ENCODE measurements at regions not wholly inside any gene's neighbourhood (a gene's known extent, or its start where the extent isn't known, plus 50 kb on each side); places are given as distances from the start of the nearest gene placed in this dataset.
"Not testable (repeated sequence)": the region's sequence is repeated elsewhere in the genome, so short reads cannot be mapped to it uniquely, and the experiment has no call there.

- not testable (repeated sequence) for H3K36me3 ChIP-seq (ENCODE audit: control insufficient read depth, insufficient read depth, low read length); DNase-seq (ENCODE audit: low read depth); H3K4me3 ChIP-seq (ENCODE audit: low read depth, low read length); H3K27me3 ChIP-seq (ENCODE audit: control insufficient read depth, insufficient read depth, low read length)
Measured at GRCh38 chr2:91658336-91658735, 2966.9 kb downstream of the RPIA start.

DNA sequence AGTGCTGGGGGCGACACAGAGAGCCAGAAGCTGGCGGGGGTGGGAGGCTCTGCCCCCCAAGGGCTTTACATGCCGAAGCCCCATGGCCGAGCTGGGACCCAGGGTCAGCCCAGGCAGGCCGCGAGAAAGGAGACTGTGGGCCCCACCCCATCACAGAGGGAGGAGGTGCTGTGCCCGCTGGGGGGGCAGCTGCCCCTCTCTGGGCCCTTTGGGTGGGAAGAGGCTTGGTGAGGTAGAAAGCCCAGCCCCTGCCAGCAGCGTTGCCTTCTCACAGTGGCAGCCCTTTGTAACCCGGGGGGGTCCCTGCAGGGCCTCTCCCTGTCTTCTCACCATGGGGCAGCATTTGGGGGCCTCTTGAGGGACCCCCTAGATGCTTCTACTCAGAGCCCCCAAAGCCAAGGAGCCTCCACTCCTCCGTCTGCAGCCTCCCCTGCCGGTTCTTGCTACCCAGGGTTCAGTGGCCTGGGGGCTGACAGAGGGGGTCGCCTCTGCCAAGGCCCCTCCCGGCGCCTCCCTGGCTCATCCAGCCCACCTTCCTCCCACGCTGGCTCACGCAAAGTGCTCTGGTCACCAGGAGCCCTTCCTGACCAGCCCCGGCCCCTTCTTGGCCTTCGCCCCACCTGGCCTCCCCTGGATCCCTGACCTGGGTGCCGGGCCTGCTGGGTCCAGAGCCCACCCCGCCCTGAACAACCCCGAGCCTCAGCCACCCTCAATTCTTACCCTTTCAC lies 2967.9 kb downstream of the RPIA start:
- not testable (repeated sequence) for H3K36me3 ChIP-seq (ENCODE audit: control insufficient read depth, insufficient read depth, low read length); H3K27me3 ChIP-seq (ENCODE audit: control insufficient read depth, insufficient read depth, low read length); DNase-seq (ENCODE audit: low read depth)
- H3K4me3 ChIP-seq (ENCODE audit: low read depth, low read length), result peak overlapping the region; percentile 40

GRCh38 chr2:91659917-91660275 lies 2968.4 kb downstream of the RPIA start:
- not testable (repeated sequence) for DNase-seq (ENCODE audit: low read depth)
- peak overlapping the region; percentile 24 for H3K4me3 ChIP-seq (ENCODE audit: low read depth, low read length)

GRCh38 chr2:91667341-91667740 lies 2975.9 kb downstream of the RPIA start:
- not testable (repeated sequence) for H3K36me3 ChIP-seq (ENCODE audit: control insufficient read depth, insufficient read depth, low read length); H3K4me3 ChIP-seq (ENCODE audit: low read depth, low read length); DNase-seq (ENCODE audit: low read depth); H3K27me3 ChIP-seq (ENCODE audit: control insufficient read depth, insufficient read depth, low read length)

More at GRCh38 chr2:91659917-91660275, 2968.4 kb downstream of the RPIA start:
- not testable (repeated sequence) for H3K27me3 ChIP-seq (ENCODE audit: control insufficient read depth, insufficient read depth, low read length); H3K36me3 ChIP-seq (ENCODE audit: control insufficient read depth, insufficient read depth, low read length)

DNA sequence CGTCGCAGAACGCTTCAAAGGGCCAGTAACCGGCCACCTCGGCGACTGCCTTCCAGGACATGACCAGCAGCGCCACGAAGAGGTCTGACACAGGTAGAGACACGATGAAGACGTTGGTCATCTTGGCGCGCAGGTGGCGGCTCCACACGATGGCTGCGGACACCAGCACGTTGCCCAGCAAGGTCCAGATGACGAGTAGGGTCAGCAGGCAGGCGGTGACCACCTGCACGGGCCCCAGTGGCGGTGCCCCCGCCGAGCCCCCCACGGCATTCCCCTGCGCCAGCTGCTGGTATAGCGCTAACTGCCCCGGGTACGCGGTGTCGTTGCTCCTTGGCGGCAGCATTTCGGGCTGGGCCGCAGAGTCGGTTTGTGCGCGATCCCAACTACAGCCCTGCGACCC lies 2994.1 kb downstream of the RPIA start:
- H3K27me3 ChIP-seq (ENCODE audit: control insufficient read depth, insufficient read depth, low read length); DNase-seq (ENCODE audit: low read depth); H3K4me3 ChIP-seq (ENCODE audit: low read depth, low read length); H3K36me3 ChIP-seq (ENCODE audit: control insufficient read depth, insufficient read depth, low read length): not testable (repeated sequence)

- H3K36me3 ChIP-seq (ENCODE audit: control insufficient read depth, insufficient read depth, low read length); H3K4me3 ChIP-seq (ENCODE audit: low read depth, low read length); DNase-seq (ENCODE audit: low read depth); H3K27me3 ChIP-seq (ENCODE audit: control insufficient read depth, insufficient read depth, low read length): not testable (repeated sequence)
Measured at GRCh38 chr2:91686046-91686445, 2994.6 kb downstream of the RPIA start.
